Type B pancreatic cell (in vitro differentiated cells): ENCODE measurements at regions not wholly inside any gene's neighbourhood (a gene's known extent, or its start where the extent isn't known, plus 50 kb on each side); places are given as distances from the start of the nearest gene placed in this dataset.

Experiments used
- DNase-seq: peaks from one replicate; pipeline ENCODE4 v3.0.0; 2021; ENCODE audit warnings: mixed read lengths; ENCODE audit not compliant: unreplicated experiment; ENCODE audit errors: extremely low spot score
- H3K27ac Mint-ChIP-seq: 2 replicates; pipeline ENCODE4 v1.8.0; 2021; ENCODE audit warnings: mild to moderate bottlenecking, mixed read lengths
- H3K27me3 Mint-ChIP-seq: 2 replicates; pipeline ENCODE4 v1.8.0; 2021; ENCODE audit warnings: mixed read lengths
- H3K36me3 Mint-ChIP-seq: 2 replicates; pipeline ENCODE4 v1.8.0; 2021; ENCODE audit warnings: mixed read lengths
- H3K4me1 Mint-ChIP-seq: one replicate; pipeline ENCODE4 v1.8.0; 2021; ENCODE audit warnings: mixed read lengths; ENCODE audit not compliant: unreplicated experiment
- H3K4me3 Mint-ChIP-seq: 2 replicates; pipeline ENCODE4 v1.8.0; 2021; ENCODE audit warnings: mild to moderate bottlenecking, mixed read lengths
- H3K9me3 Mint-ChIP-seq: 2 replicates; pipeline ENCODE4 v1.8.0; 2021; ENCODE audit warnings: mixed read lengths
- CTCF ChIP-seq: fragments of 200-600 bp; sonication (generic); conservative IDR thresholded peaks from 2 replicates; pipeline ENCODE4 v1.5.0; 2021; ENCODE audit warnings: antibody characterized with exemption, mild to moderate bottlenecking

GRCh38 chr10:44264244-44264643 lies 120.7 kb downstream of the CXCL12 start:
- no peak for DNase-seq
- no peak overlapping the region for H3K27ac Mint-ChIP-seq
- H3K4me1 Mint-ChIP-seq: peaks cover 9% of the 10 kb centered on the region
- H3K27me3 Mint-ChIP-seq: no peaks in the 10 kb centered on the region
- H3K4me3 Mint-ChIP-seq: no peak overlapping the region
- peaks cover 4% of the 10 kb centered on the region for H3K9me3 Mint-ChIP-seq
- TF ChIP-seq CTCF: no peak
- peaks cover 5% of the 10 kb centered on the region for H3K36me3 Mint-ChIP-seq

GRCh38 chr10:44263771-44264170 lies 121.1 kb downstream of the CXCL12 start:
- TF ChIP-seq CTCF: no peak
- Mint-ChIP-seq H3K4me1 (peaks cover 14% of the 10 kb centered on the region), H3K27ac (no peak overlapping the region), H3K27me3 (no peaks in the 10 kb centered on the region), H3K9me3 (peaks cover 4% of the 10 kb centered on the region), H3K36me3 (peaks cover 5% of the 10 kb centered on the region), H3K4me3 (no peak overlapping the region)
- DNase-seq: no peak

- no peak for DNase-seq
- peaks cover 2% of the 10 kb centered on the region for H3K36me3 Mint-ChIP-seq
- H3K27me3 Mint-ChIP-seq: no peaks in the 10 kb centered on the region
These were observed 122.2 kb downstream of the CXCL12 start for GRCh38 chr10:44262551-44263251.

GRCh38 chr10:44261710-44262455 lies 123.0 kb downstream of the CXCL12 start:
- no peak for TF ChIP-seq CTCF
- no peak overlapping the region for H3K27ac Mint-ChIP-seq
- no peak for DNase-seq
- H3K9me3 Mint-ChIP-seq: peaks cover 4% of the 10 kb centered on the region
- H3K36me3 Mint-ChIP-seq: no peaks in the 10 kb centered on the region
- H3K4me3 Mint-ChIP-seq: no peak overlapping the region
- no peaks in the 10 kb centered on the region for H3K27me3 Mint-ChIP-seq
- peaks cover 23% of the 10 kb centered on the region for H3K4me1 Mint-ChIP-seq

More at GRCh38 chr10:44262551-44263251, 122.2 kb downstream of the CXCL12 start:
- no peak overlapping the region for H3K27ac Mint-ChIP-seq
- H3K9me3 Mint-ChIP-seq: peaks cover 4% of the 10 kb centered on the region
- H3K4me3 Mint-ChIP-seq: no peak overlapping the region
- TF ChIP-seq CTCF: no peak
- peaks cover 19% of the 10 kb centered on the region for H3K4me1 Mint-ChIP-seq

- Mint-ChIP-seq H3K27me3 (no peaks in the 10 kb centered on the region), H3K27ac (no peak overlapping the region), H3K4me3 (no peak overlapping the region), H3K9me3 (peaks cover 4% of the 10 kb centered on the region), H3K36me3 (no peaks in the 10 kb centered on the region), H3K4me1 (peaks cover 23% of the 10 kb centered on the region)
- TF ChIP-seq CTCF: no peak
- DNase-seq: no peak
These were observed 123.6 kb downstream of the CXCL12 start for GRCh38 chr10:44261296-44261695.
